ENCODE measurements at regions not wholly inside any gene's neighbourhood (a gene's known extent, or its start where the extent isn't known, plus 50 kb on each side); places are given as distances from the start of the nearest gene placed in this dataset.

GRCh38 chr3:14258906-14259904 is 80.6 kb downstream of the LSM3 start:
- TF ChIP-seq, protein P1, sequence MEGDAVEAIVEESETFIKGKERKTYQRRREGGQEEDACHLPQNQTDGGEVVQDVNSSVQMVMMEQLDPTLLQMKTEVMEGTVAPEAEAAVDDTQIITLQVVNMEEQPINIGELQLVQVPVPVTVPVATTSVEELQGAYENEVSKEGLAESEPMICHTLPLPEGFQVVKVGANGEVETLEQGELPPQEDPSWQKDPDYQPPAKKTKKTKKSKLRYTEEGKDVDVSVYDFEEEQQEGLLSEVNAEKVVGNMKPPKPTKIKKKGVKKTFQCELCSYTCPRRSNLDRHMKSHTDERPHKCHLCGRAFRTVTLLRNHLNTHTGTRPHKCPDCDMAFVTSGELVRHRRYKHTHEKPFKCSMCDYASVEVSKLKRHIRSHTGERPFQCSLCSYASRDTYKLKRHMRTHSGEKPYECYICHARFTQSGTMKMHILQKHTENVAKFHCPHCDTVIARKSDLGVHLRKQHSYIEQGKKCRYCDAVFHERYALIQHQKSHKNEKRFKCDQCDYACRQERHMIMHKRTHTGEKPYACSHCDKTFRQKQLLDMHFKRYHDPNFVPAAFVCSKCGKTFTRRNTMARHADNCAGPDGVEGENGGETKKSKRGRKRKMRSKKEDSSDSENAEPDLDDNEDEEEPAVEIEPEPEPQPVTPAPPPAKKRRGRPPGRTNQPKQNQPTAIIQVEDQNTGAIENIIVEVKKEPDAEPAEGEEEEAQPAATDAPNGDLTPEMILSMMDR (IDR thresholded peaks at IDR 0.05) = no peak
- TF ChIP-seq POLR2A (IDR thresholded peaks at IDR 0.05) (no peak), EP300 (IDR thresholded peaks at IDR 0.05) (no peak), POLR2AphosphoS5 (IDR thresholded peaks at IDR 0.05) (no peak)
